Type B pancreatic cell (in vitro differentiated cells): ENCODE measurements at regions not wholly inside any gene's neighbourhood (a gene's known extent, or its start where the extent isn't known, plus 50 kb on each side); places are given as distances from the start of the nearest gene placed in this dataset.

Experiments used
- DNase-seq: peaks from one replicate; pipeline ENCODE4 v3.0.0; 2021; ENCODE audit warnings: mixed read lengths; ENCODE audit not compliant: unreplicated experiment; ENCODE audit errors: extremely low spot score
- H3K27ac Mint-ChIP-seq: 2 replicates; pipeline ENCODE4 v1.8.0; 2021; ENCODE audit warnings: mild to moderate bottlenecking, mixed read lengths
- H3K27me3 Mint-ChIP-seq: 2 replicates; pipeline ENCODE4 v1.8.0; 2021; ENCODE audit warnings: mixed read lengths
- H3K36me3 Mint-ChIP-seq: 2 replicates; pipeline ENCODE4 v1.8.0; 2021; ENCODE audit warnings: mixed read lengths
- H3K4me1 Mint-ChIP-seq: one replicate; pipeline ENCODE4 v1.8.0; 2021; ENCODE audit warnings: mixed read lengths; ENCODE audit not compliant: unreplicated experiment
- H3K4me3 Mint-ChIP-seq: 2 replicates; pipeline ENCODE4 v1.8.0; 2021; ENCODE audit warnings: mild to moderate bottlenecking, mixed read lengths
- H3K9me3 Mint-ChIP-seq: 2 replicates; pipeline ENCODE4 v1.8.0; 2021; ENCODE audit warnings: mixed read lengths
- CTCF ChIP-seq: fragments of 200-600 bp; sonication (generic); conservative IDR thresholded peaks from 2 replicates; pipeline ENCODE4 v1.5.0; 2021; ENCODE audit warnings: antibody characterized with exemption, mild to moderate bottlenecking

GRCh38 chr6:43972179-43972912 lies 154.9 kb downstream of the MRPL14 start:
- Mint-ChIP-seq H3K4me1 (peaks cover 24% of the 10 kb centered on the region), H3K27ac (no peak overlapping the region), H3K9me3 (peaks cover 12% of the 10 kb centered on the region), H3K36me3 (no peaks in the 10 kb centered on the region), H3K4me3 (no peak overlapping the region), H3K27me3 (peaks cover 14% of the 10 kb centered on the region)
- TF ChIP-seq CTCF = no peak
- DNase-seq = peak; percentile 50

GRCh38 chr6:43971776-43972126 lies 155.5 kb downstream of the MRPL14 start:
- Mint-ChIP-seq H3K27me3 (peaks cover 14% of the 10 kb centered on the region), H3K4me1 (peaks cover 24% of the 10 kb centered on the region), H3K9me3 (peaks cover 12% of the 10 kb centered on the region), H3K27ac (peak overlapping the region; percentile 21), H3K4me3 (no peak overlapping the region), H3K36me3 (no peaks in the 10 kb centered on the region)
- no peak for TF ChIP-seq CTCF
- DNase-seq = no peak

- Mint-ChIP-seq H3K9me3 (peaks cover 11% of the 10 kb centered on the region), H3K4me1 (peaks cover 24% of the 10 kb centered on the region), H3K27me3 (peaks cover 14% of the 10 kb centered on the region), H3K27ac (peak overlapping the region; percentile 21), H3K4me3 (no peak overlapping the region), H3K36me3 (no peaks in the 10 kb centered on the region)
- TF ChIP-seq CTCF = no peak
- no peak for DNase-seq
Measured at GRCh38 chr6:43970913-43971775, 156.1 kb downstream of the MRPL14 start.

- H3K9me3 Mint-ChIP-seq = peaks cover 5% of the 10 kb centered on the region
- no peak overlapping the region for H3K27ac Mint-ChIP-seq
- TF ChIP-seq CTCF = no peak
- H3K36me3 Mint-ChIP-seq = no peaks in the 10 kb centered on the region
- peaks cover 24% of the 10 kb centered on the region for H3K4me1 Mint-ChIP-seq
- H3K4me3 Mint-ChIP-seq = no peak overlapping the region
- DNase-seq = peak; percentile 44
- peaks cover 11% of the 10 kb centered on the region for H3K27me3 Mint-ChIP-seq
Measured at GRCh38 chr6:43970068-43970912, 157.0 kb downstream of the MRPL14 start.

- Mint-ChIP-seq H3K36me3 (no peaks in the 10 kb centered on the region), H3K4me1 (peaks cover 24% of the 10 kb centered on the region), H3K9me3 (peaks cover 5% of the 10 kb centered on the region), H3K27ac (no peak overlapping the region), H3K27me3 (peaks cover 11% of the 10 kb centered on the region), H3K4me3 (no peak overlapping the region)
- DNase-seq = peak; percentile 43
- TF ChIP-seq CTCF = no peak
Measured at GRCh38 chr6:43969158-43969981, 157.9 kb downstream of the MRPL14 start.
